IMR-90 (cell line): ENCODE measurements at regions not wholly inside any gene's neighbourhood (a gene's known extent, or its start where the extent isn't known, plus 50 kb on each side); places are given as distances from the start of the nearest gene placed in this dataset.

Experiments used
- ATAC-seq: fragments of 200-7000 bp; cut with Tn5 transposase; 2 replicates; pipeline ENCODE4 v1.9.1; 2020; ENCODE audit warnings: low read depth, mild to moderate bottlenecking, moderate library complexity
- BruUV-seq: library from RNA; stranded (reverse); fragments of 400-500 nt; replicated peaks from 2 replicates; lab custom pipeline; 2021; lab: Mats Ljungman, UMichigan
- CTCF ChIA-PET: fragments of 300-600 bp; formaldehyde crosslinking; extraction: SDS; loops from one replicate; lab custom pipeline; 2021; ENCODE audit warnings: antibody characterized with exemption; lab: Yijun Ruan, JAX
- POLR2A ChIA-PET: fragments of 300-600 bp; sonication (Branson Sonifier 250); formaldehyde crosslinking; loops from one replicate; lab custom pipeline; 2022; ENCODE audit warnings: antibody characterized with exemption; ENCODE audit not compliant: unreplicated experiment; lab: Charles Lee
- DNase-seq: peaks from one replicate; pipeline ENCODE4 v3.0.0; 2013
- H2AFZ ChIP-seq: replicated peaks from 2 replicates; pipeline ENCODE3; 2013; ENCODE audit warnings: low read length, mild to moderate bottlenecking; ENCODE audit not compliant: poor library complexity
- H2AK5ac ChIP-seq: 2 replicates; pipeline ENCODE4 v1.6.1; 2013; ENCODE audit warnings: low read depth, low read length, inconsistent platforms
- H2AK9ac ChIP-seq: replicated peaks from 2 replicates; pipeline ENCODE3; 2013; ENCODE audit warnings: mild to moderate bottlenecking, low read depth, low read length, moderate library complexity; ENCODE audit not compliant: poor library complexity
- H2BK120ac ChIP-seq: 2 replicates; pipeline ENCODE4 v1.6.1; 2013; ENCODE audit warnings: low read depth, low read length, inconsistent platforms
- H2BK15ac ChIP-seq: 3 replicates; pipeline ENCODE4 v1.6.1; 2013; ENCODE audit warnings: low read depth, low read length, inconsistent platforms
- H2BK20ac ChIP-seq: 2 replicates; pipeline ENCODE4 v1.6.1; 2013; ENCODE audit warnings: low read depth, mild to moderate bottlenecking, inconsistent platforms, low read length, moderate library complexity
- H2BK5ac ChIP-seq: 2 replicates; pipeline ENCODE4 v1.6.1; 2013; ENCODE audit warnings: mild to moderate bottlenecking, low read depth, low read length, inconsistent platforms; ENCODE audit not compliant: poor library complexity, severe bottlenecking
- H3K14ac ChIP-seq: replicated peaks from 2 replicates; pipeline ENCODE4 v1.6.1; 2013; ENCODE audit warnings: low read depth, low read length, inconsistent platforms
- H3K18ac ChIP-seq: 2 replicates; pipeline ENCODE4 v1.6.1; 2013; ENCODE audit warnings: low read depth, low read length, control low read depth
- H3K23ac ChIP-seq: 2 replicates; pipeline ENCODE4 v1.6.1; 2013; ENCODE audit warnings: low read depth, low read length, inconsistent platforms
- H3K27ac ChIP-seq: 2 replicates; pipeline ENCODE4 v1.5.1; 2013; ENCODE audit warnings: mild to moderate bottlenecking, control low read depth, low read length; ENCODE audit not compliant: insufficient read depth
- H3K27me3 ChIP-seq: 2 replicates; pipeline ENCODE4 v1.6.1; 2013; ENCODE audit warnings: low read length; ENCODE audit not compliant: control insufficient read depth, insufficient read depth
- H3K36me3 ChIP-seq: 2 replicates; pipeline ENCODE4 v1.6.1; 2013; ENCODE audit warnings: low read length, mixed read lengths; ENCODE audit not compliant: control insufficient read depth, insufficient read depth
- H3K4ac ChIP-seq: 2 replicates; pipeline ENCODE4 v1.6.1; 2013; ENCODE audit warnings: low read depth, low read length, inconsistent platforms
- H3K4me1 ChIP-seq: 2 replicates; pipeline ENCODE4 v1.6.1; 2013; ENCODE audit warnings: low read length, mixed read lengths; ENCODE audit not compliant: control insufficient read depth, insufficient read depth
- H3K4me2 ChIP-seq: 2 replicates; pipeline ENCODE4 v1.6.1; 2013; ENCODE audit warnings: low read depth, mild to moderate bottlenecking, control low read depth, low read length, moderate library complexity
- H3K4me3 ChIP-seq: 2 replicates; pipeline ENCODE4 v1.5.1; 2013; ENCODE audit warnings: low read depth, mild to moderate bottlenecking, control low read depth, low read length, moderate library complexity; ENCODE audit not compliant: insufficient read depth
- H3K56ac ChIP-seq: 2 replicates; pipeline ENCODE4 v1.6.1; 2013; ENCODE audit warnings: low read length, inconsistent platforms; ENCODE audit not compliant: insufficient read depth; ENCODE audit errors: extremely low read depth
- H3K79me1 ChIP-seq, 2 experiments: 2 replicates each; pipeline ENCODE4 v1.6.1; 2013; ENCODE audit warnings: low read length in 2 of 2, inconsistent platforms in 1 of 2, low read depth in 1 of 2
- H3K9ac ChIP-seq: 2 replicates; pipeline ENCODE4 v1.6.1; 2013; ENCODE audit warnings: low read depth, low read length, control low read depth
- H3K9me1 ChIP-seq: 2 replicates; pipeline ENCODE4 v1.6.1; 2013; ENCODE audit warnings: low read length, inconsistent platforms; ENCODE audit not compliant: insufficient read depth
- H3K9me3 ChIP-seq: 2 replicates; pipeline ENCODE4 v1.6.1; 2013; ENCODE audit warnings: low read length; ENCODE audit not compliant: control insufficient read depth, insufficient read depth
- H4K20me1 ChIP-seq: 2 replicates; pipeline ENCODE4 v1.6.1; 2013; ENCODE audit warnings: low read length, inconsistent platforms; ENCODE audit not compliant: insufficient read depth
- H4K5ac ChIP-seq: 2 replicates; pipeline ENCODE4 v1.6.1; 2013; ENCODE audit warnings: mild to moderate bottlenecking, low read depth, low read length, control low read depth
- H4K8ac ChIP-seq, 2 experiments: 2 replicates each; pipeline ENCODE4 v1.6.1; 2013; ENCODE audit warnings: low read depth in 2 of 2, low read length in 2 of 2, control low read depth in 1 of 2, inconsistent platforms in 1 of 2
- H4K91ac ChIP-seq: 2 replicates; pipeline ENCODE4 v1.6.1; 2013; ENCODE audit warnings: low read depth, low read length, inconsistent platforms; ENCODE audit not compliant: insufficient read depth
- BHLHE40 ChIP-seq: fragments of 150-350 bp; IDR thresholded peaks from 2 replicates; pipeline ENCODE4 v1.6.1; 2016; ENCODE audit warnings: mild to moderate bottlenecking, low read depth, low read length
- CEBPB ChIP-seq: IDR thresholded peaks from 2 replicates; pipeline ENCODE4 v1.6.1; 2012; ENCODE audit warnings: low read depth, low read length, improper control_type of control experiment
- CTCF ChIP-seq: conservative IDR thresholded peaks from 2 replicates; pipeline ENCODE4 v1.5.1; 2012; ENCODE audit warnings: mild to moderate bottlenecking, low read depth, low read length, improper control_type of control experiment
- ELK1 ChIP-seq: fragments of 150-350 bp; IDR thresholded peaks from 2 replicates; pipeline ENCODE4 v1.6.1; 2016; ENCODE audit warnings: low read depth, mild to moderate bottlenecking, low read length, moderate library complexity, borderline replicate concordance
- FOS ChIP-seq: fragments of 150-350 bp; IDR thresholded peaks from 2 replicates; pipeline ENCODE4 v1.6.1; 2016; ENCODE audit warnings: low read depth, low read length
- MAFK ChIP-seq: IDR thresholded peaks from 2 replicates; pipeline ENCODE4 v1.6.1; 2012; ENCODE audit warnings: low read depth, low read length, improper control_type of control experiment
- MAZ ChIP-seq: IDR thresholded peaks from 2 replicates; pipeline ENCODE4 v1.6.1; 2012; ENCODE audit warnings: low read depth, mild to moderate bottlenecking, low read length, improper control_type of control experiment, moderate library complexity, borderline replicate concordance
- MXI1 ChIP-seq: IDR thresholded peaks from 2 replicates; pipeline ENCODE4 v1.6.1; 2012; ENCODE audit warnings: low read depth, mild to moderate bottlenecking, low read length, moderate library complexity, borderline replicate concordance
- NFE2L2 ChIP-seq: fragments of 150-350 bp; IDR thresholded peaks from 2 replicates; pipeline ENCODE4 v1.6.1; 2016; ENCODE audit warnings: low read depth, mild to moderate bottlenecking, low read length
- RAD21 ChIP-seq: IDR thresholded peaks from 2 replicates; pipeline ENCODE4 v1.6.1; 2012; ENCODE audit warnings: low read length, improper control_type of control experiment
- RCOR1 ChIP-seq: IDR thresholded peaks from 2 replicates; pipeline ENCODE4 v1.6.1; 2012; ENCODE audit warnings: mild to moderate bottlenecking, low read length, improper control_type of control experiment; ENCODE audit not compliant: insufficient replicate concordance
- SMC3 ChIP-seq: fragments of 150-350 bp; IDR thresholded peaks from 2 replicates; pipeline ENCODE4 v1.6.1; 2016; ENCODE audit warnings: low read depth, mild to moderate bottlenecking, antibody characterized with exemption, low read length, moderate library complexity
- WGBS, 2 experiments: methylation state at CpG; one replicate each; pipeline versions ENCODE4 v1.1.5 to v1.1.7; 2013; ENCODE audit warnings: missing lambda C conversion rate in 2 of 2; ENCODE audit not compliant: insufficient read length in 1 of 2; ENCODE audit errors: extremely low coverage in 2 of 2; 5-methylcytosine and 5-hydroxymethylcytosine counted together
- dilution Hi-C: fragments of 300-500 bp; cut with HindIII; formaldehyde crosslinking; loops from one replicate; pipeline ENCODE4 v1.14.3; 2018; ENCODE audit warnings: low sequenced_read_pairs; ENCODE audit not compliant: unreplicated experiment
- in situ Hi-C: fragments of 300-500 bp; cut with MboI; formaldehyde crosslinking; loops from 3 replicates; pipeline ENCODE4 v1.14.3; 2019; ENCODE audit warnings: low sequenced_read_pairs, inconsistent platforms, mixed read lengths
- intact Hi-C: fragments of 100-400 bp; cut with micrococcal nuclease; formaldehyde crosslinking; loops from 2 replicates; pipeline ENCODE4 v1.10.0; 2022

- TF ChIP-seq ELK1 (no peak), RAD21 (no peak)
These were observed 390.1 kb upstream of the TRIB2 start (continued) for GRCh38 chr2:12326449-12327190.

- Histone ChIP-seq H3K79me1 (no peaks in the 10 kb centered on the region), H3K4ac (0 out of 2 replicates have a peak overlapping the region, but pooled peaks have one; percentile 17), H2BK5ac (peak overlapping the region; percentile 14), H3K27ac (no peak overlapping the region), H3K9ac (no peak overlapping the region), H4K91ac (peak overlapping the region; percentile 59; the same call in 1 of the 2 replicates), H3K36me3 (no peaks in the 10 kb centered on the region), H4K5ac (peak overlapping the region; percentile 64; the same call in 1 of the 2 replicates), H3K9me3 (no peaks in the 10 kb centered on the region), H2BK15ac (peak overlapping the region; percentile 69; the same call in 1 of the 3 replicates), H3K18ac (peak overlapping the region; percentile 86; the same call in 1 of the 2 replicates), H2BK120ac (peak overlapping the region; percentile 66; the same call in 1 of the 2 replicates), H4K8ac (peak overlapping the region; percentile 2 to 78; a peak in 3 of 4 replicates), H3K27me3 (no peaks in the 10 kb centered on the region), H4K20me1 (no peaks in the 10 kb centered on the region), H2BK20ac (peak overlapping the region; percentile 70; the same call in 1 of the 2 replicates), H3K9me1 (peaks cover 6% of the 10 kb centered on the region; the same call in 1 of the 2 replicates), H2AFZ (peak overlapping the region; percentile 77), H3K4me1 (peaks cover 5% of the 10 kb centered on the region), H3K4me2 (no peak overlapping the region), H3K4me3 (no peak overlapping the region), H3K56ac (no peak overlapping the region), H2AK9ac (no peak overlapping the region), H3K14ac (no peak overlapping the region), H3K23ac (no peak overlapping the region), H2AK5ac (0 out of 2 replicates have a peak overlapping the region, but pooled peaks have one; percentile 50)
- 100% methylated on average over 2 of the region's 3 CpGs; no CpG with 5 or more reads in 1 of the 2 experiments for WGBS, 2 experiments
- BruUV-seq, result no TSS peak
- peak; percentile 80 for DNase-seq
- ChIA-PET POLR2A (no interaction called here), CTCF (no interaction called here)
- peak; percentile 84 for ATAC-seq
- in situ Hi-C loops (no loop called here), intact Hi-C loops (no loop called here), dilution Hi-C loops (no loop called here)
- TF ChIP-seq SMC3 (0 out of 2 replicates have a peak, but pooled peaks have one; percentile 2), RCOR1 (peak; percentile 19), MAFK (no peak), BHLHE40 (0 out of 2 replicates have a peak, but pooled peaks have one; percentile 35), CEBPB (peak; percentile 30; the same call in 1 of the 2 replicates), MAZ (no peak), CTCF (no peak), NFE2L2 (no peak), RAD21 (0 out of 2 replicates have a peak, but pooled peaks have one; percentile 6), MXI1 (no peak), FOS (peak; percentile 56; the same call in 1 of the 2 replicates)
These were observed 385.8 kb upstream of the TRIB2 start for GRCh38 chr2:12330916-12331315.
